ENCODE measurements at regions not wholly inside any gene's neighbourhood (a gene's known extent, or its start where the extent isn't known, plus 50 kb on each side); places are given as distances from the start of the nearest gene placed in this dataset.

GRCh38 chr2:21406911-21407310 is 283.1 kb downstream of the TDRD15 start:
- no peaks in the 10 kb centered on the region for H3K4me1 ChIP-seq (ENCODE audit: control insufficient read depth, insufficient read depth, low read length)
- H3K27me3 ChIP-seq (ENCODE audit: control insufficient read depth, insufficient read depth, low read length) = no peaks in the 10 kb centered on the region; the same call in 1 of the 2 replicates
- TF ChIP-seq POLR2AphosphoS5 (IDR thresholded peaks at IDR 0.05; ENCODE audit: low read depth, low read length) (no peak), SIN3A (IDR thresholded peaks at IDR 0.05; ENCODE audit: borderline replicate concordance, insufficient read depth, low read depth, low read length) (no peak), CTCF (IDR thresholded peaks at IDR 0.05) (no peak), TCF7L2 (IDR thresholded peaks at IDR 0.05; ENCODE audit: low read depth, low read length) (no peak), REST (IDR thresholded peaks at IDR 0.05; ENCODE audit: insufficient read depth in 1 of 2, low read depth in 2 of 2, low read length in 1 of 2) (no peak)
- H3K9me3 ChIP-seq (ENCODE audit: control insufficient read depth, insufficient read depth, low read depth, low read length) = no peaks in the 10 kb centered on the region
- in situ Hi-C loops (cut with HindIII; ENCODE audit: low pct_unique_long_range_greater_than_20kb, low sequenced_read_pairs) = no loop called here
- DNase-seq (ENCODE audit: low read depth, low spot score) (no peak), ATAC-seq (no peak)
- BruUV-seq (replicated peaks) = no TSS peak
- H3K27ac ChIP-seq (ENCODE audit: low read length) = no peak overlapping the region
- intact Hi-C loops (cut with micrococcal nuclease; ENCODE audit: unreplicated experiment) = no loop called here
- H3K36me3 ChIP-seq (ENCODE audit: control insufficient read depth, insufficient read depth, low read length) = no peaks in the 10 kb centered on the region
- no peak overlapping the region for H3K4me3 ChIP-seq (ENCODE audit: low read depth in 2 of 2, low read length in 2 of 2)
- ChIA-PET POLR2A (no interaction called here), CTCF (no interaction called here)

GRCh38 chr2:21407851-21408250 is 284.1 kb downstream of the TDRD15 start:
- ChIA-PET CTCF (no interaction called here), POLR2A (no interaction called here)
- no peak for DNase-seq (ENCODE audit: low read depth, low spot score)
- TF ChIP-seq CTCF (IDR thresholded peaks at IDR 0.05) = no peak
- no peak for TF ChIP-seq REST (IDR thresholded peaks at IDR 0.05; ENCODE audit: insufficient read depth in 1 of 2, low read depth in 2 of 2, low read length in 1 of 2)
- TF ChIP-seq POLR2AphosphoS5 (IDR thresholded peaks at IDR 0.05; ENCODE audit: low read depth, low read length) = no peak
- TF ChIP-seq SIN3A (IDR thresholded peaks at IDR 0.05; ENCODE audit: borderline replicate concordance, insufficient read depth, low read depth, low read length) = no peak
- no peak for TF ChIP-seq TCF7L2 (IDR thresholded peaks at IDR 0.05; ENCODE audit: low read depth, low read length)
- Histone ChIP-seq H3K27ac (ENCODE audit: low read length) (no peak overlapping the region), H3K9me3 (ENCODE audit: control insufficient read depth, insufficient read depth, low read depth, low read length) (no peaks in the 10 kb centered on the region), H3K4me3 (ENCODE audit: low read depth in 2 of 2, low read length in 2 of 2) (no peak overlapping the region), H3K36me3 (ENCODE audit: control insufficient read depth, insufficient read depth, low read length) (no peaks in the 10 kb centered on the region), H3K27me3 (ENCODE audit: control insufficient read depth, insufficient read depth, low read length) (no peaks in the 10 kb centered on the region; the same call in 1 of the 2 replicates), H3K4me1 (ENCODE audit: control insufficient read depth, insufficient read depth, low read length) (no peaks in the 10 kb centered on the region)
- in situ Hi-C loops (cut with HindIII; ENCODE audit: low pct_unique_long_range_greater_than_20kb, low sequenced_read_pairs) = no loop called here
- intact Hi-C loops (cut with micrococcal nuclease; ENCODE audit: unreplicated experiment) = no loop called here
- no peak for ATAC-seq
- BruUV-seq (replicated peaks) = no TSS peak

All from Panc1 (cell line).